ENCODE measurements at regions not wholly inside any gene's neighbourhood (a gene's known extent, or its start where the extent isn't known, plus 50 kb on each side); places are given as distances from the start of the nearest gene placed in this dataset.

DNA sequence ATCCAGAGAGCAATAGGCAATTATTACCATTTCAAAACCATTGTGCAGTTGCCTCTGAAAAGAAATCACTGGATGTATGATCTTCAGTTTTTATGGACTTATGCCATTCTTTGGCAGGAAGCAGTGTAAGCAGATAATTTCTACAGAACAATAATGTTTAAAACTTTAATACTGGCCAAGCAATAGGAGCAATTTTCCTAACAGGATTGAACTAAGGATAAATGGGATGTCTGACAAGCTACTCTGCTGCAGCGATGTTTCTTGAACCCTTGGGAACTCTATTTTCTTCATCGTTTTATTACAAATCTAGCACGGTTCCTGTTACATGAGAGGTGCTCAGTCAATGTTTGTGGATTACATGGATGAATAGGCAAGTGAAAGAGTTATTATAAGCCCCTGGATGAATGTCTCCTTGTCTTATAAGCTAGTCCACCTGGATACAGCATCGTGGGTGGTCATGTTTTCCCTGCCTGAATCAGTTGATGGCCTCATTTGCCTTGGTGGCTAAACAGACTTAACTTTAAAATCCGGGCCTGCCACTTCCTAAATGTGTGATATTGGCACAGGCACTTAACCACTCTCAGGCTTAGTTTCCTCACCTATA is 68.2 kb upstream of the MDM1 start:
- H3K4me1 ChIP-seq, result peaks cover 5 to 16% (median 8%) of the 10 kb centered on the region in 4 donors
- 63% methylated on average over 5 of the region's 5 CpGs for WGBS
- intact Hi-C loops (cut with DNase I), result loop anchor here (5.0 kb wide), 1 partner anchor 33 kb away; no protein-coding TSS in a partner anchor
- H3K27ac ChIP-seq (replicated peaks in 1 of 4), result peak overlapping the region in 1 of 4 donors; percentile 23
- H3K9me3 ChIP-seq, result no peaks in the 10 kb centered on the region
- peak; percentile 29 for DNase-seq (ENCODE audit: extremely low spot score)
- no peaks in the 10 kb centered on the region for H3K36me3 ChIP-seq
- H3K4me3 ChIP-seq, result no peak overlapping the region
- no peak for TF ChIP-seq POLR2A (IDR thresholded peaks at IDR 0.05; ENCODE audit: low read depth)
- no peak for TF ChIP-seq EP300 (IDR thresholded peaks at IDR 0.05)
- no peak for TF ChIP-seq CTCF (IDR thresholded peaks at IDR 0.05)
- no peak for TF ChIP-seq POLR2AphosphoS5 (IDR thresholded peaks at IDR 0.05)
- H3K27me3 ChIP-seq, result no peaks in the 10 kb centered on the region

DNA sequence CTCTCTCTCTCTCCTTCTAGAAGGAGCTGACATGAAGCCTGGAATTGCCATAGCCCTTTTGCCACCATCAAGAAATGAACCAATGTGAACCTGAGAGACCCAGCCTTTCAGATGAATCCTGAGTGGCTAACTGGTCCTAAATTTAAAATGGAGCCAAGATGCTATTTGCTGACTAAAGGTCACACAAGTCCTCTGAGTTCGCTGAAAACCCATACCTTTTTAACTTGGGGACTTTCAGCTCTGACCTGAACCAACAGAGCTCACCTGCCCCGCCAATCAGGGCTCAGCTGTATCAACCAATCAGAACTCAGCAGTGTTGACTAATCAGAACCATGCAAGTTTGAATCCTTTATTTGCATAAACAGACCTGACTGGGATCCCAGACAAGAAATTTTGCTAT is 70.3 kb upstream of the MDM1 start:
- H3K4me1 ChIP-seq, result peaks cover 19 to 37% (median 26%) of the 10 kb centered on the region in 4 donors
- H3K4me3 ChIP-seq, result no peak overlapping the region
- peak; percentile 50 for DNase-seq (ENCODE audit: extremely low spot score)
- intact Hi-C loops (cut with DNase I), result loop anchor here (5.0 kb wide), 1 partner anchor 35 kb away; no protein-coding TSS in a partner anchor
- TF ChIP-seq POLR2A (IDR thresholded peaks at IDR 0.05; ENCODE audit: low read depth) (no peak), EP300 (IDR thresholded peaks at IDR 0.05) (no peak), POLR2AphosphoS5 (IDR thresholded peaks at IDR 0.05) (no peak), CTCF (IDR thresholded peaks at IDR 0.05) (no peak)
- H3K27me3 ChIP-seq, result no peaks in the 10 kb centered on the region
- 100% methylated on average over 2 of the region's 2 CpGs for WGBS
- H3K36me3 ChIP-seq, result no peaks in the 10 kb centered on the region
- no peaks in the 10 kb centered on the region for H3K9me3 ChIP-seq
- no peak overlapping the region for H3K27ac ChIP-seq (replicated peaks in 1 of 4)

DNA sequence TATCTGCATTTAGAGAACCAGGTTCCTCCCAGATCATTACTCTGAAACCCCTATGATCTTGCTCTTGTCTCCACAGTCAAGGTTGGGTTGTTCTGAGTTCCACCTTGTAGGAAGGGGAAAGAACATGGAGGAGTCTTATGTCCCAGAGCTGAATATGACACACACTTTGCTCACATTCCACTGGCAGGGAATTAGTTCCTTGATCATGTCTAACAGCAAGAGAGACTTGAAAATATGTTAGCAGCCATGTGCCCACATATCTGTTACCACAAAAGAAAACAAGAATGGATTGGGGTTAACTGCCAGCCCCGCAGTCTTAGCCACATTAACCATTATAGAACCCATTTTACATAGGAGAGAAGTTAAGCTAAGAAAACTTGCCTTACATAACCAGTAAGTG is 71.1 kb upstream of the MDM1 start:
- Histone ChIP-seq H3K27ac (replicated peaks in 1 of 4) (no peak overlapping the region), H3K4me1 (peaks cover 19 to 38% (median 26%) of the 10 kb centered on the region in 4 donors), H3K27me3 (no peaks in the 10 kb centered on the region), H3K4me3 (no peak overlapping the region), H3K9me3 (no peaks in the 10 kb centered on the region), H3K36me3 (no peaks in the 10 kb centered on the region)
- TF ChIP-seq CTCF (IDR thresholded peaks at IDR 0.05) (no peak), POLR2AphosphoS5 (IDR thresholded peaks at IDR 0.05) (no peak), POLR2A (IDR thresholded peaks at IDR 0.05; ENCODE audit: low read depth) (no peak)
- 83% methylated on average over 1 of the region's 1 CpG for WGBS
- intact Hi-C loops (cut with DNase I), result loop anchor here (5.0 kb wide), 1 partner anchor 36 kb away; no protein-coding TSS in a partner anchor
- no peak for DNase-seq (ENCODE audit: extremely low spot score)

GRCh38 chr12:68403711-68404110 is 71.5 kb upstream of the MDM1 start:
- TF ChIP-seq POLR2AphosphoS5 (IDR thresholded peaks at IDR 0.05) (no peak), POLR2A (IDR thresholded peaks at IDR 0.05; ENCODE audit: low read depth) (no peak), CTCF (IDR thresholded peaks at IDR 0.05) (no peak), EP300 (IDR thresholded peaks at IDR 0.05) (no peak)
- H3K27me3 ChIP-seq, result no peaks in the 10 kb centered on the region
- intact Hi-C loops (cut with DNase I), result loop anchor here (5.0 kb wide), 1 partner anchor 36 kb away; no protein-coding TSS in a partner anchor
- no peak overlapping the region for H3K27ac ChIP-seq (replicated peaks in 1 of 4)
- no peak for DNase-seq (ENCODE audit: extremely low spot score)
- no peak overlapping the region for H3K4me3 ChIP-seq
- no peaks in the 10 kb centered on the region for H3K36me3 ChIP-seq
- H3K4me1 ChIP-seq, result peaks cover 19 to 38% (median 26%) of the 10 kb centered on the region in 4 donors
- no peaks in the 10 kb centered on the region for H3K9me3 ChIP-seq

DNA sequence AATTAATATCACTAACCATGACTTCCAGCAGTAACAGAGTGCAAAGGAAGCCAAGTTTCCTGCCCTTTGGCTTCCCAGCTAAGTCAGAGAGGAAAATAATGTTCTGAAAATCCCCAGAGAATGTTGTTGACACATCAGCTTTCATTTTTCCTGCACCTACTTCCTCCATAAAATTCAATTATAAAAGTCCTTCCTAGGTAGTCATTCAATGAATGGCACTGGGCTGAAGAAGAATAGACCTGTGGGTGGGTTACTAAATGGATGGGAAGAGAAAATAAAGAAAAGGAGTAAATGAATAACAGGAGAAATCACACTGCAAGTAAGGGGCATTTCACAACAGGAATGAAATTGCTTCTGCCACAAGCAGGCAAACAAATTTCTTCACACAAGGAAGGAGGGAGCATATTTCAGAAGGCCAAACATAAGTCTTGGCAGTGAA is 73.2 kb upstream of the MDM1 start:
- H3K4me3 ChIP-seq, result peak overlapping the region in 2 of 4 donors; percentile 13 to 19
- H3K9me3 ChIP-seq, result no peaks in the 10 kb centered on the region
- no peaks in the 10 kb centered on the region for H3K36me3 ChIP-seq
- intact Hi-C loops (cut with DNase I), result no loop called here
- no peak for DNase-seq (ENCODE audit: extremely low spot score)
- H3K27ac ChIP-seq (replicated peaks in 1 of 4), result peak overlapping the region; percentile 53 to 79 (median 72)
- peaks cover 19 to 38% (median 26%) of the 10 kb centered on the region in 4 donors for H3K4me1 ChIP-seq
- no peaks in the 10 kb centered on the region for H3K27me3 ChIP-seq
- TF ChIP-seq POLR2A (IDR thresholded peaks at IDR 0.05; ENCODE audit: low read depth) (no peak), EP300 (IDR thresholded peaks at IDR 0.05) (no peak)
